GM21423 (cell line): ENCODE measurements at regions not wholly inside any gene's neighbourhood (a gene's known extent, or its start where the extent isn't known, plus 50 kb on each side); places are given as distances from the start of the nearest gene placed in this dataset.
A peak's percentile ranks its signal among the peaks of the same experiment; 100 is the strongest.
"Not testable (repeated sequence)": the region's sequence is repeated elsewhere in the genome, so short reads cannot be mapped to it uniquely, and the experiment has no call there.

Source experiments
- ATAC-seq: cut with Tn5 transposase; IDR thresholded peaks from one replicate; pipeline ENCODE4 v1.9.1; 2021; ENCODE audit warnings: mild to moderate bottlenecking, moderate library complexity; ENCODE audit not compliant: unreplicated experiment

DNA sequence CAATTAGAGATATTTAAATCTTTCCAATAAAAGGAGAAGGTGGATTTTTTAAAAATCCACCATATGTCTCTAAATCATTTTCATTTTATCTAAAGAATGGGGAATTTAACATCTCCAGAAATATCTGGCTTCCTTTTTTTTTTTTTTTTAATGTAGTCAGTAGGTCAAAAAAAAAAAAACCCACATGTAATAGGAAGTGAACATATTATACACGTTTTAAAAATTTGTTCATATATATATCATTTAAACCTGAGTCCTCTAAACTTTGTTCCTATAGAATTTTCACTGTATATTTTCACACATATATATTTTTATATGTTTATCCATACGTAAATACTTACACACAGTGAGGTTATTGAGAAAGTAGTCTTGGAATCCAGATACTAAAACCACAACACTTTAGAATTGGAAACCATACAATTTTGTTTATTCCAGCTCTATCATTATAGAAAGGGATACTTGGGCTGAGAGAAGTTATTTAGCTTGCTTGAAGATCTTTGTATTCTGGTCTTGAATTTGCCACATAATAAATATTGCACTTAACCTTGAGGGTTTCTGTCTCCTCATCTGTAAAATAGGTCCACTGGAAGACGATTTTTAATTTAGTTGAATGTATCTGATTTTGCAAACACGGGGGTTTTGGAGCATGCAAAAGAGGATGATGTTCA is 62.1 kb upstream of the ZNF217 start:
- no peak for ATAC-seq

DNA sequence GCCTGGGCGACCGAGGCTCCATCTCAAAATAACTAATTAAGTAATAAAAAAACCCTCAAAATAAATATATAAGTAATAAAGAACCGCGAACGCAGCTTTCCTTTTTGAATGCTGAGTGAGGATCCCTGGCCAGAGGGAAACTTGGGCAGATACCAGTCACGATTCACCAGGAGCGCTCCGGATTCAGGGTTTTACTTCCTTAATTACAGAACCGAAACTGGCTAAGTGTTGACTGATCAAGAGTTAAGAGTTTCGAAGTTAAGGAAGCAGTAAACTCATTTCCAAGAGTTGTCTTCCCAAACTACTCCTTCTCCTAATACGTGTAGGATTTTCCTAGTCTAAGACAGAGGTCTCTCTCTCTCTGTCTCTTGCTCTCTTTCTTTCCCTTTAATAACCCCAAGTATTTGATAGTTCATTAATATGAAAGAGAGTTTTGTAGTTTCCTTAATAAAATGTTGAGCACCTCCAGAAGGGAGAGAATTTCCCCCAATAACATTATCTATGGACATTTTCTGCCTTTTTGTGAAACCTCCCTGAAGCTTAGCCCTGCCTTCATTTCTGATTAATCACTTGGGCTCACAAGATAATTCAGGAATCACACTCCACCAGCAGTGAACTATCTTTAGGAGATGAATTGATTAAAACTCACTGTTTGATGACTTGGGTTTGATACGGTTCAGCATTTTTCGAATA is 61.4 kb upstream of the ZNF217 start:
- no peak for ATAC-seq

DNA sequence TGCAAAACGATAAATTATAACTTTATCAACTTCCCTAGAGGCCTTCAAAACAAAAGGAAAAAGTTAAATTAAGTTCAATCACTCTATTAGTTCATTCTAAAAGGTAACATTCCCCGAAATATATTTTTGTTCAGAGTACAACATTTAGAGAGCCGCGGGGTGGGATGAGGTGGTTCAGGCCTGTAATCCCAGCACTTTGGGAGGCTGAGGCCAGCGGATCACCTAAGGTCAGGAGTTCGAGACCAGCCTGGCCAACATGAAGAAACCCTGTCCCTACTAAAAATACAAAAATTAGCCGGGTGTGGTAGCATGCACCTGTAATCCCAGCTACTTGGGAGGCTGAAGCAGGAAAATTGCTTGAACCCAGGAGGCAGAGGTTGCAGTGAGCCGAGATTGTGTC is 60.9 kb upstream of the ZNF217 start:
- ATAC-seq: not testable (repeated sequence)

DNA sequence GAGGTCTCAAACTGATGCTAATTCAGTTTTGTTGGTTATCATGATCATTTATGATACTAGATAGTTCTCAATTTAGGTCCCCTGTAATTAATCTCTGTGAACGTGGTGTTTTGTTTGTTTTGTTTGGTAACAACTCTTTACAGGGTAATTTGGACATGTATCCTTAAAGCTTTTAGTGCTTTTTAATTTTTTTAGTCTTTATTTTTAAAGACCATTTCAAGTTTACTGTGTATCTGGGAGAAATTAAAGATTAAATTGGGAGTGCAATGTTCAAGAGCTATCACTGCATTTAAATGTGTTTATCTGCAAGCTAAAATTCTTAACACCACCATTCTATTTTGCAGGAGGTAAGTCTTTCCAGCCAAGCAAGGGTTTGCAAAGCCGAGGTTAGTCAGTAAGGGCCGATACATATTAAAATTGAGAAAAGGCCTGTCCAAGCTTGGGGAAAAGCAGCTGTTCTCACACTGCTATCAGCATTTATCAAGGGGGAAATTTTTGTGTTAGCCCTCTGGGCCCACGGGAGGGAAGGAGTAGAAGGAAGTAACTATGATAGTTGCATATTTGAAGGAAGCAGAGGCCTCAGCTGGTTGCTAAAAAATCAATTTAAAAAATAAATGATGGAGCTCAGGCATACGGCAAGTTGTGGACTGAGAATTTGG is 59.3 kb upstream of the ZNF217 start:
- ATAC-seq: no peak

DNA sequence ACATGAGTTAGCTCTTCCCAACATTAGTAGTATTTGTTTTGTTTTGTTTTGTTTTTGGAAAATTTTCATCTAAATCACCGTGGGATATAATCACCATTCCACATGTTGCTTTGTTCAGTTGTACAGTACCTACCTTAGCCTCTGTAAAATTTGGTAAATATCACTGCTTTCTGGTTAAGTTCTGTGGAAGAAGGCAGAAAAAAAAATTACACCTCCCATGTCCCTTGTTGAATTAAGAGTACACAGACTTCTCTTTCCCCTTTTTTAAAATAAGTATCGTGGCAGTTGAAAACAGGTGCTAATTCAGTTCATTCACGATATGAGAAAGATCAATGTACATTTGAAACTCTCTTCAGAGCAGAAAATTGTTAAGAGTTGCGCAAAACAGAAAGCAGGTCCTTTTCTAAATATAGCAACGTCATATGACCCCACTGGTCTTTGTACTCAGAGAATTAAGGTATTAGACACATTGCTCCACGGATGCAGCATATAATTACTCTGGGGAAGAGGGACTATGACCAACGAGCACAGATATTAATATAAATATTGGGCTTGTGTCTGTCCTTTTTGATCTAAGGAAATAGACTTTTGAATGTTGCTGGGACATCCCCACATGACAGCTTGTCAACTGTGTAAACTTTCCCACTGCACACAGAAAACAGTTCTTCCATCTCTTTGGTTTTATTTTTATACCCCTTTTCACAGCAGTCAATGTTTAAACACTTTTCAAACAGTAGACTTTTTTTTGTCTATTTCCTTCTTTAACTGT is 58.6 kb upstream of the ZNF217 start:
- ATAC-seq: peak; percentile 75

DNA sequence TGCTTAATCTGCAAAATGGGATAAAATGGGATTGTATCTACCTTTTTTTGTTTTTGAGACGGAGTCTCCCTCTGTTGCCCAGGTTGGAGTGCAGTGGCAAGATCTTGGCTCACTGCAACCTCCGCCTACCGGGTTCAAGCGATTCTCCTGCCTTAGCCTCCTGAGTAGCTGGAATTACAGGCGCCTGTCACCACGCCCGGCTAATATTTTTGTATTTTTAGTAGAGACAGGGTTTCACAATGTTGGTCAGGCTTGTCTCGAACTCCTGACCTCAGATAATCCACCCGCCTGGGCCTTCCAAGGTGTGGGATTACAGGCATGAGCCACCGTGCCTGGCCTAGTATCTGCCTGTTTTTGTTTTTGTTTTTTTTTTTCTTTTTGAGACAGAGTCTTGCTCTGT is 55.9 kb upstream of the ZNF217 start:
- not testable (repeated sequence) for ATAC-seq

DNA sequence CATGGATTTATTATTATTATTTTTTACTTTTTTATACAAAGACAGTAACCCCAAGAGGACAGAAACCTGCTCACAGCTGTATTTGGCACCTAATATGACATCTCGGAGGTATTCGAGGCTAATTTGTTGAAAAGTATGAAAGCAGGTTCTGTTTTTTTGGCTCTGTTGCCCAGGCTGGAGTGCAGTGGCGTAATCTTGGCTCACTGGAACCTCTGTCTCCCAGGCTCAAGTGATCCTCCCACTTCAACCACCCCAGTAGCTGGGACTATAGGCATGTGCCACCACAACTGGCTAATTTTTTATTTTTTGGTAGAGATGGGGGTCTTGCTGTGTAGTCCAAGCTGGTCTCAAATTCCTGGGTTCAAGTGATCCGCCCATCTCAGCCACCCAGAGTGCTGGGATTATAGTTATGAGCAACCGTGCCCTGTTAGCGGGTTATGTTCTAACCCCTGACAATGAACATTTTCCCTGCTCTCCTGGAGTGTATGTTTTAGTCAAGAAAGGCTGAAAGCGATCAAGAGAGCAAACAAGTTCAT is 53.7 kb upstream of the ZNF217 start:
- ATAC-seq: no peak

DNA sequence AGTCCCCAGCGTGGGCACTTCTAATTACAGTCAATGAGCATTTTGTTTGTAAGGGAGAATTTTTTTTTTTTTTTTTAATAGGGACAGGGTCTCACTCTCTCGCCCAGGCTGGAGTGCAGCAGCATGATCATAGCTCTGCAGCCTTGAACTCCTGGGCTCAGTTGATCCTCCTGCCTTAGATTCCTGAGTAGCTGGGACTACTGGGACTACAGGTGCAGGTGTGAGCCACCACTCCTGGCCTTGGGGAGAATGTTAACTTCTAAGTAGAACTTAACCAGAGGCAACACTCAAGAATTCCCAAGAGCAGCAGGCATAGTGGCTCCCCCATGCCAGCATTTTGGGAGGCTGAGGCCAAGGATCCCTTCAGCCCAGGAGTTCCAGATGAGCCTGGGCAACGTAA is 52.9 kb upstream of the ZNF217 start:
- ATAC-seq: no peak

DNA sequence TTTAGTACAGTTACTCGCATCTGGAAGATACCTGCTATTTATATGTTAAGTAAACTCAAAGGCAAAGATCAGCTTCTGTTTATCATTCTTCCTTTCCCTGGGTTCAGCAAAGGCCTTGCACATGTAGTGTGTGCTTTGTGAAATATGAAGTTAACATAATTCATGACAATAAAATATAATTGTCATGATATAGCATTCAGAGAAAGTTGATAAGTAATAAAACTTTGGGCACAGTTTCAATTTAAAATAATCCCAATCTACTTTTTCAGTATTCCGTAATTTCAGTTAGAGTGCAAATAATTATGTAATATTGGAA is 51.9 kb upstream of the ZNF217 start:
- no peak for ATAC-seq

DNA sequence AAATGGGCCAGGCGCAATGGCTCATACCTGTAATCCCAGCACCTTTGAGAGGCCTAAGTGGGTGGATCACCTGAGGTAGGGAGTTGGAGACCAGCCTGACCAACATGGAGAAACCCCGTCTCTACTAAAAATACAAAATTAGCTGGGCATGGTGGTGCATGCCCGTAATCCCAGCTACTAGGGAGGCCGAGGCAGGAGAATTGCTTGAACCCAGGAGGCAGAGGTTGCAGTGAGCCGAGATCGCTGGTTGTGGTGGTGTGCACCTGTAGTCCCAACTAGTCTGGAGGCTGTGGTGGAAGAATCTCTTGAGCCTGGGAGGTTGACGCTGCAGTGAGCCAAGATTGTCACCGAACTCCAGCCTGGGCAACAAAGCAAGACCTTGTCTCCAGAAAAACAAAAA is 50.5 kb upstream of the ZNF217 start:
- ATAC-seq: not testable (repeated sequence)
